ENCODE measurements at regions not wholly inside any gene's neighbourhood (a gene's known extent, or its start where the extent isn't known, plus 50 kb on each side); places are given as distances from the start of the nearest gene placed in this dataset.

- TF ChIP-seq GATA2 (IDR thresholded peaks at IDR 0.05; ENCODE audit: low read depth, low read length): no peak
- TF ChIP-seq GATA3 (IDR thresholded peaks at IDR 0.05; ENCODE audit: low read depth, low read length): no peak
Measured at GRCh38 chr3:792630-793029, 300.2 kb upstream of the CNTN6 start.

- TF ChIP-seq GATA2 (IDR thresholded peaks at IDR 0.05; ENCODE audit: low read depth, low read length): no peak
Measured at GRCh38 chr3:804211-804610, 288.6 kb upstream of the CNTN6 start.

GRCh38 chr3:805326-805725 is 287.5 kb upstream of the CNTN6 start:
- no peak for TF ChIP-seq GATA2 (IDR thresholded peaks at IDR 0.05; ENCODE audit: low read depth, low read length)
- no peak for TF ChIP-seq GATA3 (IDR thresholded peaks at IDR 0.05; ENCODE audit: low read depth, low read length)

- TF ChIP-seq GATA2 (IDR thresholded peaks at IDR 0.05; ENCODE audit: low read depth, low read length): no peak
- no peak for TF ChIP-seq GATA3 (IDR thresholded peaks at IDR 0.05; ENCODE audit: low read depth, low read length)
Measured at GRCh38 chr3:806006-806405, 286.8 kb upstream of the CNTN6 start.

GRCh38 chr3:816605-817004 is 276.2 kb upstream of the CNTN6 start:
- TF ChIP-seq GATA2 (IDR thresholded peaks at IDR 0.05; ENCODE audit: low read depth, low read length) (no peak), GATA3 (IDR thresholded peaks at IDR 0.05; ENCODE audit: low read depth, low read length) (no peak)

GRCh38 chr3:834679-835078 is 258.1 kb upstream of the CNTN6 start:
- no peak for TF ChIP-seq GATA2 (IDR thresholded peaks at IDR 0.05; ENCODE audit: low read depth, low read length)
- TF ChIP-seq GATA3 (IDR thresholded peaks at IDR 0.05; ENCODE audit: low read depth, low read length): no peak

GRCh38 chr3:835096-835495 is 257.7 kb upstream of the CNTN6 start:
- TF ChIP-seq GATA2 (IDR thresholded peaks at IDR 0.05; ENCODE audit: low read depth, low read length) (no peak), GATA3 (IDR thresholded peaks at IDR 0.05; ENCODE audit: low read depth, low read length) (no peak)

GRCh38 chr3:839981-840380 is 252.8 kb upstream of the CNTN6 start:
- TF ChIP-seq GATA3 (IDR thresholded peaks at IDR 0.05; ENCODE audit: low read depth, low read length) (no peak), GATA2 (IDR thresholded peaks at IDR 0.05; ENCODE audit: low read depth, low read length) (no peak)

- no peak for TF ChIP-seq GATA2 (IDR thresholded peaks at IDR 0.05; ENCODE audit: low read depth, low read length)
- no peak for TF ChIP-seq GATA3 (IDR thresholded peaks at IDR 0.05; ENCODE audit: low read depth, low read length)
Measured at GRCh38 chr3:851098-851790, 241.6 kb upstream of the CNTN6 start.

- TF ChIP-seq GATA2 (IDR thresholded peaks at IDR 0.05; ENCODE audit: low read depth, low read length): no peak
- no peak for TF ChIP-seq GATA3 (IDR thresholded peaks at IDR 0.05; ENCODE audit: low read depth, low read length)
Measured at GRCh38 chr3:852033-852432, 240.8 kb upstream of the CNTN6 start.

GRCh38 chr3:853489-853888 is 239.3 kb upstream of the CNTN6 start:
- TF ChIP-seq GATA2 (IDR thresholded peaks at IDR 0.05; ENCODE audit: low read depth, low read length): no peak
- no peak for TF ChIP-seq GATA3 (IDR thresholded peaks at IDR 0.05; ENCODE audit: low read depth, low read length)

- no peak for TF ChIP-seq GATA2 (IDR thresholded peaks at IDR 0.05; ENCODE audit: low read depth, low read length)
- TF ChIP-seq GATA3 (IDR thresholded peaks at IDR 0.05; ENCODE audit: low read depth, low read length): no peak
Measured at GRCh38 chr3:859135-859534, 233.7 kb upstream of the CNTN6 start.

- TF ChIP-seq GATA3 (IDR thresholded peaks at IDR 0.05; ENCODE audit: low read depth, low read length): no peak
- TF ChIP-seq GATA2 (IDR thresholded peaks at IDR 0.05; ENCODE audit: low read depth, low read length): no peak
Measured at GRCh38 chr3:861721-862120, 231.1 kb upstream of the CNTN6 start.

- TF ChIP-seq GATA2 (IDR thresholded peaks at IDR 0.05; ENCODE audit: low read depth, low read length): no peak
- TF ChIP-seq GATA3 (IDR thresholded peaks at IDR 0.05; ENCODE audit: low read depth, low read length): no peak
Measured at GRCh38 chr3:869269-869668, 223.6 kb upstream of the CNTN6 start.

- TF ChIP-seq GATA2 (IDR thresholded peaks at IDR 0.05; ENCODE audit: low read depth, low read length) (no peak), GATA3 (IDR thresholded peaks at IDR 0.05; ENCODE audit: low read depth, low read length) (no peak)
Measured at GRCh38 chr3:869734-870133, 223.1 kb upstream of the CNTN6 start.

GRCh38 chr3:871651-872050 is 221.2 kb upstream of the CNTN6 start:
- TF ChIP-seq GATA2 (IDR thresholded peaks at IDR 0.05; ENCODE audit: low read depth, low read length): no peak

All from SH-SY5Y (cell line).